ENCODE measurements at regions not wholly inside any gene's neighbourhood (a gene's known extent, or its start where the extent isn't known, plus 50 kb on each side); places are given as distances from the start of the nearest gene placed in this dataset.

GRCh38 chr2:173419506-173419905 lies 64.8 kb downstream of the CDCA7 start:
- ChIA-PET CTCF (no interaction called here), POLR2A (ENCODE audit: low non-redundant PET) (no interaction called here)
- no peak for TF ChIP-seq CTCF (conservative IDR thresholded peaks at IDR 0.05; ENCODE audit: low read depth)
- DNase-seq (ENCODE audit: low spot score) = peak; percentile 41
- H3K27ac ChIP-seq = no peak overlapping the region

DNA sequence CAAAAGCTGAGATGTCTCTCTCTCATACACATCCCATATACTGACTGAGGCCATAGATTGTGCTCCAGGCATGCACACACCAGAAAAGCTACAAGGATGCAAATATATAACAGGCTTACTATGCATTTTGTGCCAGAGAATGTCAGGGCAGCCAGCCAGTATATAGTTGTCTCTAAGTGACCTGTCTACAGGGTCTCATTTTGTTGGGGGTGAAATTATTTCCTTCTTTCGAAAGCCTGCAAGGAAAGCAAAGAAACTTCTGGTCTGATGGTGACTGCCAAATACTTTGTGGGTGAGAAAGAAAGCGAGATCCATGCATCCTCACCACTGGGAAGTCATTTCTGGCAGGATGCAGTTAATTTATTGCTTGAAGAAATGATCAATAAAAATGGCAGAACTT lies 70.2 kb downstream of the CDCA7 start:
- DNase-seq (ENCODE audit: low spot score) = no peak
- H3K27ac ChIP-seq = no peak overlapping the region
- ChIA-PET POLR2A (ENCODE audit: low non-redundant PET) (no interaction called here), CTCF (interaction anchor here (0.5 kb wide), 1 partner anchor 828 kb away, joined by 3 read pairs; no protein-coding TSS in a partner anchor)
- no peak for TF ChIP-seq CTCF (conservative IDR thresholded peaks at IDR 0.05; ENCODE audit: low read depth)

- POLR2A ChIA-PET (ENCODE audit: low non-redundant PET) = interaction anchor here (0.6 kb wide), 1 partner anchor 1018 kb away, joined by 6 read pairs; no protein-coding TSS in a partner anchor
- CTCF ChIA-PET = interaction anchor here (2.5 kb wide), 1 partner anchor 21 kb away, joined by 10 read pairs; no protein-coding TSS in a partner anchor
- peak; percentile 88 for DNase-seq (ENCODE audit: low spot score)
- no peak for TF ChIP-seq CTCF (conservative IDR thresholded peaks at IDR 0.05; ENCODE audit: low read depth)
- H3K27ac ChIP-seq = peak overlapping the region; percentile 95
These were observed 73.4 kb downstream of the CDCA7 start for GRCh38 chr2:173427887-173428668.

GRCh38 chr2:173431191-173431590 lies 76.5 kb downstream of the CDCA7 start:
- no peak for DNase-seq (ENCODE audit: low spot score)
- no peak overlapping the region for H3K27ac ChIP-seq
- CTCF ChIA-PET = no interaction called here
- POLR2A ChIA-PET (ENCODE audit: low non-redundant PET) = no interaction called here
- TF ChIP-seq CTCF (conservative IDR thresholded peaks at IDR 0.05; ENCODE audit: low read depth) = no peak

GRCh38 chr2:173432049-173432754 lies 77.5 kb downstream of the CDCA7 start:
- 0 out of 2 replicates have a peak overlapping the region, but pooled peaks have one; percentile 37 for H3K27ac ChIP-seq
- POLR2A ChIA-PET (ENCODE audit: low non-redundant PET) = no interaction called here
- no peak for DNase-seq (ENCODE audit: low spot score)
- CTCF ChIA-PET = interaction anchor here (0.5 kb wide), 1 partner anchor 24 kb away, joined by 3 read pairs; no protein-coding TSS in a partner anchor
- no peak for TF ChIP-seq CTCF (conservative IDR thresholded peaks at IDR 0.05; ENCODE audit: low read depth)

- DNase-seq (ENCODE audit: low spot score) = no peak
- H3K27ac ChIP-seq = no peak overlapping the region
- no peak for TF ChIP-seq CTCF (conservative IDR thresholded peaks at IDR 0.05; ENCODE audit: low read depth)
- CTCF ChIA-PET = no interaction called here
- POLR2A ChIA-PET (ENCODE audit: low non-redundant PET) = no interaction called here
These were observed 80.3 kb downstream of the CDCA7 start for GRCh38 chr2:173434762-173435569.
